HCT116 (cell line): ENCODE measurements at regions not wholly inside any gene's neighbourhood (a gene's known extent, or its start where the extent isn't known, plus 50 kb on each side); places are given as distances from the start of the nearest gene placed in this dataset.

ENCODE experiments used
- ATAC-seq: fragments of 200-7000 bp; cut with Tn5 transposase; 2 replicates; pipeline ENCODE4 v1.9.1; 2020; ENCODE audit warnings: mild to moderate bottlenecking, moderate library complexity
- BruUV-seq: library from RNA; stranded (reverse); fragments of 400-500 nt; replicated peaks from 2 replicates; lab custom pipeline; 2021; lab: Mats Ljungman, UMichigan
- CTCF ChIA-PET: fragments of 300-600 bp; sonication (Branson Sonifier 250); formaldehyde crosslinking; loops from one replicate; lab custom pipeline; 2021; ENCODE audit warnings: antibody characterized with exemption; lab: Charles Lee
- POLR2A ChIA-PET: fragments of 300-600, 350-600 bp; sonication (Branson Sonifier 250); formaldehyde crosslinking; loops from one replicate; lab custom pipeline; 2021; ENCODE audit warnings: antibody characterized with exemption; lab: Charles Lee
- RAD21 ChIA-PET, 2 experiments: fragments of 300-600 bp; sonication (Branson Sonifier 250); formaldehyde crosslinking; loops; one replicate each; lab custom pipeline; 2023; ENCODE audit warnings: low total read pairs in 2 of 2; ENCODE audit not compliant: uncharacterized antibody in 2 of 2, unreplicated experiment in 2 of 2, low non-redundant PET in 1 of 2; lab: Charles Lee
- DNase-seq: peaks from one replicate; pipeline ENCODE4 v3.0.0-alpha.2; 2010; ENCODE audit warnings: low read depth, low spot score
- H2AFZ ChIP-seq: fragments of 200-600 bp; shearing (Covaris generic), sonication (generic); 2 replicates; pipeline ENCODE4 v1.6.1; 2017; ENCODE audit warnings: low read depth, mixed run types, mixed read lengths, antibody characterized with exemption, low read length; ENCODE audit not compliant: poor library complexity, severe bottlenecking
- H3K27ac ChIP-seq: 2 replicates; pipeline ENCODE4 v1.5.1; 2012; ENCODE audit warnings: low read depth, low read length
- H3K27me3 ChIP-seq: fragments of 200-600 bp; sonication (generic); 2 replicates; pipeline ENCODE4 v1.6.1; 2016; ENCODE audit warnings: mixed run types, low read length, mixed read lengths; ENCODE audit not compliant: insufficient read depth
- H3K36me3 ChIP-seq, 2 experiments: fragments of 200-500 bp in 1 of 2; fragments of 200-600 bp in 1 of 2; sonication (Bioruptor generic) in 1 of 2; sonication (generic) in 1 of 2; 2 replicates each; pipeline versions ENCODE4 v1.5.1 to v1.6.1; 2014 to 2016; ENCODE audit warnings: low read length in 2 of 2, inconsistent platforms in 1 of 2, mixed read lengths in 1 of 2, mixed run types in 1 of 2; ENCODE audit not compliant: insufficient read depth in 2 of 2, control insufficient read depth in 1 of 2
- H3K4me1 ChIP-seq, 2 experiments: fragments of 200-600 bp in 1 of 2; sonication (generic) in 1 of 2; 2 replicates each; pipeline versions ENCODE4 v1.5.1 to v1.6.1; 2012 to 2017; ENCODE audit warnings: low read length in 2 of 2, inconsistent platforms in 1 of 2, mild to moderate bottlenecking in 1 of 2, mixed read lengths in 1 of 2, mixed run types in 1 of 2, moderate library complexity in 1 of 2; ENCODE audit not compliant: insufficient read depth in 2 of 2, control insufficient read depth in 1 of 2
- H3K4me2 ChIP-seq: fragments of 200-600 bp; sonication (generic); 2 replicates; pipeline ENCODE4 v1.6.1; 2017; ENCODE audit warnings: mixed run types, low read length, mixed read lengths
- H3K4me3 ChIP-seq, 2 experiments: fragments of 200-600 bp in 1 of 2; sonication (generic) in 1 of 2; replicated peaks in 1 of 2; 2 replicates each; pipeline ENCODE4 v1.5.1; 2011 to 2016; ENCODE audit warnings: low read length in 2 of 2, control low read depth in 1 of 2, low read depth in 1 of 2, mild to moderate bottlenecking in 1 of 2, mixed read lengths in 1 of 2, mixed run types in 1 of 2
- H3K79me2 ChIP-seq: fragments of 200-600 bp; sonication (generic); 2 replicates; pipeline ENCODE4 v1.6.1; 2017; ENCODE audit warnings: mild to moderate bottlenecking, mixed run types, low read length, moderate library complexity, mixed read lengths; ENCODE audit not compliant: insufficient read depth
- H3K9ac ChIP-seq: fragments of 200-600 bp; sonication (generic); 2 replicates; pipeline ENCODE4 v1.6.1; 2016; ENCODE audit warnings: low read length, mixed read lengths
- H3K9me2 ChIP-seq: fragments of 200-600 bp; sonication (generic), shearing (Covaris generic); 2 replicates; pipeline ENCODE4 v1.6.1; 2017; ENCODE audit warnings: mixed run types, mild to moderate bottlenecking, moderate library complexity; ENCODE audit not compliant: insufficient read depth
- H3K9me3 ChIP-seq, 2 experiments: fragments of 200-500 bp in 1 of 2; fragments of 200-600 bp in 1 of 2; sonication (Bioruptor generic) in 1 of 2; sonication (generic) in 1 of 2; 2 replicates each; pipeline ENCODE4 v1.6.1; 2014 to 2017; ENCODE audit warnings: low read length in 2 of 2, mixed read lengths in 2 of 2, inconsistent platforms in 1 of 2, low read depth in 1 of 2, mild to moderate bottlenecking in 1 of 2, mixed run types in 1 of 2, moderate library complexity in 1 of 2; ENCODE audit not compliant: control insufficient read depth in 1 of 2, insufficient read depth in 1 of 2
- H4K20me1 ChIP-seq: fragments of 200-600 bp; sonication (generic), shearing (Covaris generic); 2 replicates; pipeline ENCODE4 v1.6.1; 2017; ENCODE audit warnings: mixed run types, mild to moderate bottlenecking, moderate library complexity; ENCODE audit not compliant: insufficient read depth
- CEBPB ChIP-seq: IDR thresholded peaks from 2 replicates; pipeline ENCODE4 v1.6.1; 2012; ENCODE audit warnings: low read depth
- CTCF ChIP-seq, 3 experiments: fragments of 200-600 bp in 1 of 3; sonication (generic) in 1 of 3; IDR thresholded peaks in 2 of 3; conservative IDR thresholded peaks in 1 of 3; 2 replicates each; pipeline ENCODE4 v1.5.1; 2012 to 2017; ENCODE audit warnings: low read depth in 2 of 3, low read length in 2 of 3, antibody characterized with exemption in 1 of 3, borderline replicate concordance in 1 of 3, control low read depth in 1 of 3, mild to moderate bottlenecking in 1 of 3, mixed read lengths in 1 of 3, mixed run types in 1 of 3, moderate library complexity in 1 of 3; ENCODE audit not compliant: insufficient read depth in 1 of 3
- EGR1 ChIP-seq: IDR thresholded peaks from 2 replicates; pipeline ENCODE4 v1.6.1; 2012; ENCODE audit warnings: low read depth
- ELF1 ChIP-seq: IDR thresholded peaks from 2 replicates; pipeline ENCODE4 v1.6.1; 2012; ENCODE audit warnings: low read depth, borderline replicate concordance
- EZH2 ChIP-seq: fragments of 200-600 bp; sonication (generic); IDR thresholded peaks from 2 replicates; pipeline ENCODE4 v1.6.1; 2017; ENCODE audit warnings: antibody characterized with exemption, mixed run types
- FOSL1 ChIP-seq: IDR thresholded peaks from 2 replicates; pipeline ENCODE4 v1.6.1; 2012; ENCODE audit warnings: low read depth
- JUND ChIP-seq: IDR thresholded peaks from 2 replicates; pipeline ENCODE4 v1.6.1; 2012
- MAX ChIP-seq: IDR thresholded peaks from 2 replicates; pipeline ENCODE4 v1.6.1; 2012
- POLR2A ChIP-seq: IDR thresholded peaks from 2 replicates; pipeline ENCODE4 v1.7.0; 2011; ENCODE audit warnings: borderline replicate concordance; ENCODE audit not compliant: insufficient read depth, insufficient read length; ENCODE audit errors: extremely low read depth
- POLR2AphosphoS5 ChIP-seq: IDR thresholded peaks from 2 replicates; pipeline ENCODE4 v1.6.1; 2011; ENCODE audit warnings: mild to moderate bottlenecking, low read depth, low read length, moderate library complexity
- REST ChIP-seq: IDR thresholded peaks from 2 replicates; pipeline ENCODE4 v1.6.1; 2012; ENCODE audit warnings: low read depth
- SP1 ChIP-seq: IDR thresholded peaks from 2 replicates; pipeline ENCODE4 v1.6.1; 2012; ENCODE audit warnings: low read depth
- SRF ChIP-seq: IDR thresholded peaks from 2 replicates; pipeline ENCODE4 v1.6.1; 2012; ENCODE audit warnings: low read depth
- TCF7L2 ChIP-seq: IDR thresholded peaks from 2 replicates; pipeline ENCODE4 v1.7.0; 2011; ENCODE audit warnings: borderline replicate concordance, inconsistent platforms; ENCODE audit not compliant: insufficient read depth, insufficient read length; ENCODE audit errors: extremely low read depth
- YY1 ChIP-seq: IDR thresholded peaks from 2 replicates; pipeline ENCODE4 v1.6.1; 2011; ENCODE audit warnings: low read length, low read depth, moderate library complexity, mild to moderate bottlenecking; ENCODE audit not compliant: insufficient replicate concordance; ENCODE audit errors: extremely low read depth
- ZBTB33 ChIP-seq: IDR thresholded peaks from 2 replicates; pipeline ENCODE4 v1.6.1; 2011; ENCODE audit warnings: mild to moderate bottlenecking, low read length, moderate library complexity; ENCODE audit not compliant: insufficient replicate concordance; ENCODE audit errors: extremely low read depth
- ZNF274 ChIP-seq: fragments of 200-500 bp; sonication (Bioruptor generic); IDR thresholded peaks from 2 replicates; pipeline ENCODE4 v1.6.1; 2014; ENCODE audit warnings: mild to moderate bottlenecking, low read depth, low read length, inconsistent platforms
- intact Hi-C: fragments of 100-400 bp; cut with micrococcal nuclease; formaldehyde crosslinking; loops from 2 replicates; pipeline ENCODE4 v1.10.0; 2022

- intact Hi-C loops: loop anchor here (10.0 kb wide), 1 partner anchor 440 kb away; no protein-coding TSS in a partner anchor
These were observed 56.5 kb downstream of the GPR6 start for GRCh38 chr6:110034667-110035036.

More at GRCh38 chr6:110034667-110035036, 56.5 kb downstream of the GPR6 start:
- ChIA-PET RAD21 (no interaction called here), CTCF (no interaction called here), POLR2A (no interaction called here)
- Histone ChIP-seq H3K79me2 (no peaks in the 10 kb centered on the region), H3K4me3 (no peak overlapping the region), H3K4me2 (no peak overlapping the region), H3K27ac (no peak overlapping the region), H3K27me3 (no peaks in the 10 kb centered on the region), H2AFZ (no peak overlapping the region), H3K9ac (no peak overlapping the region), H3K9me3 (no peaks in the 10 kb centered on the region), H4K20me1 (no peaks in the 10 kb centered on the region), H3K36me3 (no peaks in the 10 kb centered on the region), H3K4me1 (peaks cover 0 to 8% of the 10 kb centered on the region in 2 experiments; a peak in 3 of 4 replicates), H3K9me2 (no peaks in the 10 kb centered on the region)
- no TSS peak for BruUV-seq
- TF ChIP-seq TCF7L2 (no peak), ZNF274 (no peak), POLR2AphosphoS5 (no peak), CTCF (IDR thresholded peaks at IDR 0.05 in 2 of 3, conservative IDR thresholded peaks at IDR 0.05 in 1 of 3; ENCODE audit: borderline replicate concordance in 1 of 3, insufficient read depth in 1 of 3, low read depth in 2 of 3, low read length in 2 of 3) (no peak), POLR2A (no peak), MAX (no peak), EZH2 (no peak), FOSL1 (no peak), ZBTB33 (no peak), YY1 (no peak), SRF (no peak), ELF1 (no peak), JUND (no peak), CEBPB (no peak), EGR1 (no peak), SP1 (no peak), REST (no peak)
- DNase-seq (no peak), ATAC-seq (no peak)
